DND-41 (cell line): ENCODE measurements at regions not wholly inside any gene's neighbourhood (a gene's known extent, or its start where the extent isn't known, plus 50 kb on each side); places are given as distances from the start of the nearest gene placed in this dataset.

Experiments used
- ATAC-seq: fragments of 200-7000 bp; cut with Tn5 transposase; 3 replicates; pipeline ENCODE4 v1.9.1; 2021; ENCODE audit warnings: low read depth; ENCODE audit not compliant: insufficient read depth
- DNase-seq: peaks from one replicate; pipeline ENCODE4 v3.0.0-alpha.2; 2020
- H2AFZ ChIP-seq: 2 replicates; pipeline ENCODE4 v1.6.0; 2012; ENCODE audit warnings: low read depth, low read length
- H3K27ac ChIP-seq: 2 replicates; pipeline ENCODE4 v1.5.1; 2012; ENCODE audit warnings: low read length, inconsistent platforms
- H3K27me3 ChIP-seq: fragments of 200-600 bp; sonication (generic); 2 replicates; pipeline ENCODE4 v1.6.0; 2012; ENCODE audit warnings: low read length, mild to moderate bottlenecking, inconsistent platforms; ENCODE audit not compliant: insufficient read depth, poor library complexity
- H3K36me3 ChIP-seq: 2 replicates; pipeline ENCODE4 v1.5.1; 2012; ENCODE audit warnings: low read length, inconsistent platforms; ENCODE audit not compliant: insufficient read depth
- H3K4me1 ChIP-seq: 2 replicates; pipeline ENCODE4 v1.5.1; 2012; ENCODE audit warnings: mild to moderate bottlenecking, low read length; ENCODE audit not compliant: insufficient read depth
- H3K4me2 ChIP-seq: 2 replicates; pipeline ENCODE4 v1.6.0; 2012; ENCODE audit warnings: mild to moderate bottlenecking, moderate library complexity, low read length, inconsistent platforms; ENCODE audit not compliant: insufficient read depth
- H3K4me3 ChIP-seq, 2 experiments: fragments of 200-600 bp in 1 of 2; shearing (Covaris generic) in 1 of 2; 2 replicates each; pipeline ENCODE4 v1.5.1; 2012 to 2016; ENCODE audit warnings: inconsistent platforms in 2 of 2, low read length in 2 of 2, mild to moderate bottlenecking in 2 of 2, low read depth in 1 of 2, moderate library complexity in 1 of 2
- H3K79me2 ChIP-seq: 2 replicates; pipeline ENCODE4 v1.6.0; 2012; ENCODE audit warnings: low read length, inconsistent platforms; ENCODE audit not compliant: insufficient read depth
- H3K9ac ChIP-seq: 2 replicates; pipeline ENCODE4 v1.6.0; 2012; ENCODE audit warnings: low read depth, mild to moderate bottlenecking, inconsistent platforms, low read length, moderate library complexity
- H3K9me3 ChIP-seq: 2 replicates; pipeline ENCODE4 v1.5.1; 2012; ENCODE audit warnings: low read length, moderate library complexity, mild to moderate bottlenecking, inconsistent platforms; ENCODE audit not compliant: insufficient read depth, severe bottlenecking
- H4K20me1 ChIP-seq: 2 replicates; pipeline ENCODE4 v1.6.0; 2012; ENCODE audit warnings: low read length; ENCODE audit not compliant: insufficient read depth
- CTCF ChIP-seq: IDR thresholded peaks from 2 replicates; pipeline ENCODE4 v1.5.1; 2012; ENCODE audit warnings: borderline replicate concordance, low read length, moderate library complexity, mild to moderate bottlenecking; ENCODE audit not compliant: poor library complexity, severe bottlenecking; ENCODE audit errors: extremely low read depth
- EZH2 ChIP-seq: IDR thresholded peaks from 3 replicates; pipeline ENCODE4 v1.6.1; 2012; ENCODE audit warnings: borderline replicate concordance, low read depth, mild to moderate bottlenecking, moderate library complexity, low read length, inconsistent platforms; ENCODE audit not compliant: severe bottlenecking

GRCh38 chr14:31952573-31952972 is 124.5 kb upstream of the ARHGAP5 start:
- H3K36me3 ChIP-seq, result no peaks in the 10 kb centered on the region
- no peak for TF ChIP-seq CTCF
- TF ChIP-seq EZH2, result no peak
- no peak overlapping the region for H3K9ac ChIP-seq
- no peaks in the 10 kb centered on the region for H3K9me3 ChIP-seq
- H3K4me3 ChIP-seq, result no peak overlapping the region
- no peak overlapping the region for H3K27ac ChIP-seq
- ATAC-seq (no peak), DNase-seq (no peak)
- no peak overlapping the region for H3K4me2 ChIP-seq
- H2AFZ ChIP-seq, result no peak overlapping the region
- no peaks in the 10 kb centered on the region for H3K27me3 ChIP-seq
- no peaks in the 10 kb centered on the region for H4K20me1 ChIP-seq
- no peaks in the 10 kb centered on the region for H3K4me1 ChIP-seq
- H3K79me2 ChIP-seq, result no peaks in the 10 kb centered on the region

- Histone ChIP-seq H3K79me2 (no peaks in the 10 kb centered on the region), H3K9ac (no peak overlapping the region), H4K20me1 (no peaks in the 10 kb centered on the region), H3K4me3 (no peak overlapping the region), H3K36me3 (no peaks in the 10 kb centered on the region), H2AFZ (no peak overlapping the region), H3K4me1 (no peaks in the 10 kb centered on the region), H3K4me2 (no peak overlapping the region), H3K9me3 (no peaks in the 10 kb centered on the region), H3K27ac (no peak overlapping the region), H3K27me3 (no peaks in the 10 kb centered on the region)
- no peak for DNase-seq
- ATAC-seq, result no peak
- TF ChIP-seq CTCF (no peak), EZH2 (no peak)
These were observed 123.9 kb upstream of the ARHGAP5 start for GRCh38 chr14:31953210-31953609.

GRCh38 chr14:31954991-31955390 is 122.1 kb upstream of the ARHGAP5 start:
- DNase-seq, result no peak
- Histone ChIP-seq H3K4me1 (no peaks in the 10 kb centered on the region), H3K79me2 (no peaks in the 10 kb centered on the region), H3K4me2 (no peak overlapping the region), H4K20me1 (no peaks in the 10 kb centered on the region), H3K4me3 (no peak overlapping the region), H3K27me3 (no peaks in the 10 kb centered on the region), H3K36me3 (no peaks in the 10 kb centered on the region), H3K9me3 (no peaks in the 10 kb centered on the region), H3K9ac (no peak overlapping the region), H3K27ac (no peak overlapping the region), H2AFZ (no peak overlapping the region)
- no peak for ATAC-seq
- TF ChIP-seq CTCF (no peak), EZH2 (no peak)

- Histone ChIP-seq H3K4me3 (no peak overlapping the region), H3K27me3 (no peaks in the 10 kb centered on the region), H3K9me3 (no peaks in the 10 kb centered on the region), H4K20me1 (no peaks in the 10 kb centered on the region), H3K27ac (no peak overlapping the region), H3K79me2 (no peaks in the 10 kb centered on the region), H2AFZ (no peak overlapping the region), H3K36me3 (no peaks in the 10 kb centered on the region), H3K4me1 (no peaks in the 10 kb centered on the region), H3K4me2 (no peak overlapping the region), H3K9ac (no peak overlapping the region)
- ATAC-seq (no peak), DNase-seq (no peak)
- TF ChIP-seq EZH2, result no peak
- TF ChIP-seq CTCF, result no peak
These were observed 121.0 kb upstream of the ARHGAP5 start for GRCh38 chr14:31955936-31956579.
